ENCODE measurements at regions not wholly inside any gene's neighbourhood (a gene's known extent, or its start where the extent isn't known, plus 50 kb on each side); places are given as distances from the start of the nearest gene placed in this dataset.
"Not testable (repeated sequence)": the region's sequence is repeated elsewhere in the genome, so short reads cannot be mapped to it uniquely, and the experiment has no call there.

DNA sequence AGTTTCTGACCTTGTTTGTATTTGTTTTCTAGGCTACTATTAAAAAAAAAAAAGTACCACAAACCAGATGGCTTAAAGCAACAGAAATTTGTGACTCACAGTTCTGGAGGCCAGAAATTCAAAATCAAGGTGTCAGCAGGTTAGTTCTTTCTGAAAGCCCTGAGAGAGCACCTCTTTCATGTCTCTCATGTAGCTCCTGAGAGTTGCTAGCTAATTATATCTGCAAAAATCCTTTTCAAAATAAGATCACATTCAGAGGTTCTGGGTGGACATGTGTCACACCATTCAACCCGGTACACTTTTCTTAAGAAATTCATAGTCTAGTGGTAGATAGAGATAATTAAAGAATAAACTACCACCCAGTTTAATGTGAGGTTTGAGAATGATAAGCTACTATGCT, 888.6 kb downstream of the GRID1 start:
- peaks cover 6% of the 10 kb centered on the region for H3K9me3 Mint-ChIP-seq
- H3K4me1 Mint-ChIP-seq, result no peaks in the 10 kb centered on the region
- H3K4me3 Mint-ChIP-seq, result no peak overlapping the region
- no peak for DNase-seq
- no peaks in the 10 kb centered on the region for H3K36me3 Mint-ChIP-seq (ENCODE audit: low read depth)
- H3K27me3 Mint-ChIP-seq (ENCODE audit: low read depth, poor library complexity), result peaks cover 12% of the 10 kb centered on the region
- TF ChIP-seq, protein P1, sequence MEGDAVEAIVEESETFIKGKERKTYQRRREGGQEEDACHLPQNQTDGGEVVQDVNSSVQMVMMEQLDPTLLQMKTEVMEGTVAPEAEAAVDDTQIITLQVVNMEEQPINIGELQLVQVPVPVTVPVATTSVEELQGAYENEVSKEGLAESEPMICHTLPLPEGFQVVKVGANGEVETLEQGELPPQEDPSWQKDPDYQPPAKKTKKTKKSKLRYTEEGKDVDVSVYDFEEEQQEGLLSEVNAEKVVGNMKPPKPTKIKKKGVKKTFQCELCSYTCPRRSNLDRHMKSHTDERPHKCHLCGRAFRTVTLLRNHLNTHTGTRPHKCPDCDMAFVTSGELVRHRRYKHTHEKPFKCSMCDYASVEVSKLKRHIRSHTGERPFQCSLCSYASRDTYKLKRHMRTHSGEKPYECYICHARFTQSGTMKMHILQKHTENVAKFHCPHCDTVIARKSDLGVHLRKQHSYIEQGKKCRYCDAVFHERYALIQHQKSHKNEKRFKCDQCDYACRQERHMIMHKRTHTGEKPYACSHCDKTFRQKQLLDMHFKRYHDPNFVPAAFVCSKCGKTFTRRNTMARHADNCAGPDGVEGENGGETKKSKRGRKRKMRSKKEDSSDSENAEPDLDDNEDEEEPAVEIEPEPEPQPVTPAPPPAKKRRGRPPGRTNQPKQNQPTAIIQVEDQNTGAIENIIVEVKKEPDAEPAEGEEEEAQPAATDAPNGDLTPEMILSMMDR (IDR thresholded peaks at IDR 0.05), result no peak
- H3K27ac Mint-ChIP-seq, result no peak overlapping the region

DNA sequence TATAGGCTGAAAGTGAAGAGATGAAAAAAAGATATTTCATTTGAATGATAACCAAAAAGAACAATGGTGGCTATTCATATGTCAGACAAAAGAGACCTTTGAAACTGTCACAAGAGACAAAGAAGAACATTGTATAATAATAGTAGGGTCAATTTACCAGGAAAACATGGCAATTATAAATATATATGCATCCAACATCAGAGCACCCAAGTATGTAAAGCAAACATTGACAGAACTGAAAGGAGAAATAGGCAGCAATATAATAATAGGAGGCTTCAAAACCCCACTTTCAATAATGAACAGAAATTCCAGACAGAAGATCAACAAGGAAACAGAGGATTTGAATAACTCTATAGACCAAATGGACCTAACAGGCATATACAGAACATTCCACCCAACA, 876.2 kb downstream of the GRID1 start:
- Mint-ChIP-seq H3K27me3 (ENCODE audit: low read depth, poor library complexity) (no peaks in the 10 kb centered on the region), H3K36me3 (ENCODE audit: low read depth) (no peaks in the 10 kb centered on the region), H3K27ac (no peak overlapping the region), H3K9me3 (no peaks in the 10 kb centered on the region), H3K4me1 (no peaks in the 10 kb centered on the region), H3K4me3 (no peak overlapping the region)
- TF ChIP-seq, protein P1 (IDR thresholded peaks at IDR 0.05), result no peak
- no peak for DNase-seq

DNA sequence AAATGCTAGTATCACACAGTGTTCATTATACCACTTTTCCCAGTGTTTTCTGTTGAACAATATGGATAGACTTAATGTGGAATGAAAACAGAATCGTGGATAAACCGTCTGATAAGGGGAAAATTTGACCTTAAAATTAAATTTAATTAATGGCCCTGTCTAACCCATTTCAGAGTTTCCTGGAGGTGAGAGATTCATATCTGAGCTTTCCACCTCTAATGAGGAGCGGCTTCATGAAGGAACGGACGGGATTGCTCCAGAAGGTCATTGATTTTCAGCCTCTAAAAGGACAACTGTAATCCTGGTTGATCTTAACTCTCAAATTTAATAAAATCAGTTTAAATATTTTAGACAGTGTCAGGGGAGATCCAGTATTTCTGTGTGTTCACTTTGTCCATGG, 874.9 kb downstream of the GRID1 start:
- Mint-ChIP-seq H3K27ac (no peak overlapping the region), H3K27me3 (ENCODE audit: low read depth, poor library complexity) (no peaks in the 10 kb centered on the region), H3K4me3 (no peak overlapping the region), H3K9me3 (no peaks in the 10 kb centered on the region), H3K36me3 (ENCODE audit: low read depth) (no peaks in the 10 kb centered on the region), H3K4me1 (no peaks in the 10 kb centered on the region)
- TF ChIP-seq, protein P1 (IDR thresholded peaks at IDR 0.05), result no peak
- no peak for DNase-seq

- H3K27ac Mint-ChIP-seq, result no peak overlapping the region
- H3K4me3 Mint-ChIP-seq, result no peak overlapping the region
- TF ChIP-seq, protein P1 (IDR thresholded peaks at IDR 0.05), result no peak
- H3K36me3 Mint-ChIP-seq (ENCODE audit: low read depth), result no peaks in the 10 kb centered on the region
- H3K4me1 Mint-ChIP-seq, result no peaks in the 10 kb centered on the region
- H3K27me3 Mint-ChIP-seq (ENCODE audit: low read depth, poor library complexity), result no peaks in the 10 kb centered on the region
- DNase-seq, result no peak
- H3K9me3 Mint-ChIP-seq, result no peaks in the 10 kb centered on the region
These were observed 873.9 kb downstream of the GRID1 start for GRCh38 chr10:85492684-85493083.

DNA sequence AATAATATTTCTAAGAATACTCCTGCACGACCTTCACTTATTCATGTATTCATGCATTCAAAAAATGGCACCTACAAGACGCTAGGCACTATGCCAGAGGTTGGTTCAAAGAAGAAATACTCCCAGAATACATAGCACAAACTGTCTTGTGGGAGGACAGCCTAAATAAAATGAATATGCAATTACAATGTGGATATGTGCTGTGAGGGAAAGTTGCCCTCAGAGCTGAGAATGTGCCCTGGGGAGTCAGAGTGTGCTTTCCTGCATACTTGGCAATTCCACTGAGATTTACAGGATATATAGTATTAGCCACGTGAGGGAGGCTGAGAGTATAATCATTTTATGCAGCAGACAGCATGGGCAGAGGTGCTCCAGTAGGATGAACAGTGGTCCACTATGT, 872.9 kb downstream of the GRID1 start:
- TF ChIP-seq, protein P1 (IDR thresholded peaks at IDR 0.05), result no peak
- no peak overlapping the region for H3K27ac Mint-ChIP-seq
- H3K36me3 Mint-ChIP-seq (ENCODE audit: low read depth), result no peaks in the 10 kb centered on the region
- no peaks in the 10 kb centered on the region for H3K9me3 Mint-ChIP-seq
- no peak for DNase-seq
- no peaks in the 10 kb centered on the region for H3K27me3 Mint-ChIP-seq (ENCODE audit: low read depth, poor library complexity)
- H3K4me1 Mint-ChIP-seq, result no peaks in the 10 kb centered on the region
- H3K4me3 Mint-ChIP-seq, result no peak overlapping the region

DNA sequence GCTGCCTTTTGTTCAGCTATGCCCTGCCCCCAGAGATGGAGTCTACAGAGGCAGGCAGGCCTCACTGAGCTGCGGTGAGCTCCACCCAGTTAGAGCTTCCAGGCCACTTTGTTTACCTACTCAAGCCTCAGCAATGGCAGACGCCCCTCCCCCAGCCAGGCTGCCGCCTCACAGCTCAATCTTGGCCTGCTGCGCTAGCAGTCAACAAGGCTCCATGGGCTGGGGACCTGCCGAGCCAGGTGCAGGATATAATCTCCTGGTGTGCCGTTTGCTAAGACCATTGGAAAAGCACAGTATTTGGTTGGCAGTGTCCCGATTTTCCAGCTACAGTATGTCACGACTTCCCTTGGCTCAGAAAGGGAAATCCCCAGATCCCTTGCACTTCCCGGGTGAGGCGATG, 862.0 kb downstream of the GRID1 start:
- H3K9me3 Mint-ChIP-seq, result peaks cover 58% of the 10 kb centered on the region
- H3K27me3 Mint-ChIP-seq (ENCODE audit: low read depth, poor library complexity); H3K4me1 Mint-ChIP-seq; H3K4me3 Mint-ChIP-seq; H3K27ac Mint-ChIP-seq; DNase-seq: not testable (repeated sequence)
- H3K36me3 Mint-ChIP-seq (ENCODE audit: low read depth), result peaks cover 18% of the 10 kb centered on the region
